ENCODE measurements at regions not wholly inside any gene's neighbourhood (a gene's known extent, or its start where the extent isn't known, plus 50 kb on each side); places are given as distances from the start of the nearest gene placed in this dataset.

- TF ChIP-seq CTCF (IDR thresholded peaks at IDR 0.05) (no peak), POLR2A (IDR thresholded peaks at IDR 0.05) (no peak), EP300 (IDR thresholded peaks at IDR 0.05) (no peak)
These were observed 150.8 kb upstream of the FAM83B start for GRCh38 chr6:54695815-54696214.

Measured in tibial nerve (tissue), 4 donors.